GM23338 (cell line): ENCODE measurements at regions not wholly inside any gene's neighbourhood (a gene's known extent, or its start where the extent isn't known, plus 50 kb on each side); places are given as distances from the start of the nearest gene placed in this dataset.

Source experiments
- CTCF ChIP-seq, 2 experiments: fragments of 200-600 bp in 1 of 2; sonication (generic) in 1 of 2; conservative IDR thresholded peaks; 2 replicates each; pipeline versions ENCODE4 v1.5.1 to v1.6.1; 2016 to 2017; ENCODE audit warnings: antibody characterized with exemption in 2 of 2, low read depth in 2 of 2, mild to moderate bottlenecking in 2 of 2, moderate library complexity in 1 of 2
- JUNB ChIP-seq: IDR thresholded peaks from one replicate; pipeline ENCODE4 v1.6.1; 2016; ENCODE audit warnings: antibody characterized with exemption; ENCODE audit not compliant: unreplicated experiment

GRCh38 chr11:21866781-21867180 is 326.1 kb upstream of the ANO5 start:
- TF ChIP-seq CTCF (conservative IDR thresholded peaks at IDR 0.05; ENCODE audit: low read depth in 2 of 2) (no peak), JUNB (no peak)
